GM12878 (cell line): ENCODE measurements at regions not wholly inside any gene's neighbourhood (a gene's known extent, or its start where the extent isn't known, plus 50 kb on each side); places are given as distances from the start of the nearest gene placed in this dataset.

Source experiments
- ATAC-seq: fragments of 200-7000 bp; cut with Tn5 transposase; 3 replicates; pipeline ENCODE4 v1.9.1; 2020; ENCODE audit warnings: mild to moderate bottlenecking, moderate library complexity
- BruUV-seq: library from RNA; stranded (reverse); fragments of 400-500 nt; replicated peaks from 2 replicates; lab custom pipeline; 2021; lab: Mats Ljungman, UMichigan
- CTCF ChIA-PET: fragments of 300-600 bp; sonication (Branson Sonifier 250); formaldehyde crosslinking; extraction: SDS; loops from one replicate; lab custom pipeline; 2021; ENCODE audit warnings: inconsistent platforms; lab: Yijun Ruan, JAX
- POLR2A ChIA-PET: fragments of 350-600 bp; formaldehyde crosslinking; extraction: SDS; loops from one replicate; lab custom pipeline; 2021; ENCODE audit warnings: inconsistent platforms; lab: Charles Lee
- RAD21 ChIA-PET: fragments of 300-600 bp; sonication (Branson Sonifier 250); formaldehyde crosslinking; loops from one replicate; lab custom pipeline; 2023; ENCODE audit warnings: antibody characterized with exemption; ENCODE audit not compliant: unreplicated experiment; lab: Charles Lee
- SMC1A ChIA-PET: fragments of 300-600 bp; sonication (Branson Sonifier 250); formaldehyde crosslinking; loops from one replicate; lab custom pipeline; 2023; ENCODE audit not compliant: unreplicated experiment, uncharacterized antibody; lab: Charles Lee
- DNase-seq: peaks from one replicate; pipeline ENCODE4 v3.0.0-alpha.2; 2011; ENCODE audit warnings: low read depth, low spot score
- FAIRE-seq: peaks from 3 replicates; lab custom pipeline; 2011; peaks lifted over from hg19 to GRCh38; lab: Jason Lieb, UNC
- H2AFZ ChIP-seq: 2 replicates; pipeline ENCODE4 v1.6.0; 2011; ENCODE audit warnings: low read depth, low read length, control low read depth; ENCODE audit not compliant: control insufficient read depth
- H3K27ac ChIP-seq: 2 replicates; pipeline ENCODE4 v1.5.1; 2011; ENCODE audit warnings: control low read depth; ENCODE audit not compliant: control insufficient read depth, insufficient read depth
- H3K27me3 ChIP-seq, 2 experiments: replicated peaks in 1 of 2; 2 replicates each; pipeline versions ENCODE4 v1.6.0 to v1.6.1; 2011; ENCODE audit warnings: low read length in 1 of 2; ENCODE audit not compliant: control insufficient read depth in 2 of 2, insufficient read depth in 2 of 2
- H3K36me3 ChIP-seq, 2 experiments: 2 replicates each; pipeline ENCODE4 v1.5.1; 2011; ENCODE audit warnings: low read length in 1 of 2; ENCODE audit not compliant: control insufficient read depth in 2 of 2, insufficient read depth in 2 of 2
- H3K4me1 ChIP-seq: 2 replicates; pipeline ENCODE4 v1.6.1; 2011; ENCODE audit warnings: mild to moderate bottlenecking, low read length, moderate library complexity, mixed read lengths; ENCODE audit not compliant: control insufficient read depth, insufficient read depth
- H3K4me2 ChIP-seq: 2 replicates; pipeline ENCODE4 v1.6.0; 2011; ENCODE audit warnings: control low read depth; ENCODE audit not compliant: control insufficient read depth, insufficient read depth
- H3K4me3 ChIP-seq: fragments of 200-600 bp; sonication (generic); 2 replicates; pipeline ENCODE4 v1.5.1; 2016
- H3K79me2 ChIP-seq: 2 replicates; pipeline ENCODE4 v1.6.0; 2011; ENCODE audit warnings: low read length; ENCODE audit not compliant: control insufficient read depth, insufficient read depth
- H3K9ac ChIP-seq: 2 replicates; pipeline ENCODE4 v1.8.0; 2011; ENCODE audit warnings: low read length, control low read depth, mixed read lengths; ENCODE audit not compliant: control insufficient read depth, insufficient read depth
- H3K9me3 ChIP-seq: replicated peaks from 3 replicates; pipeline ENCODE4 v1.5.1; 2011; ENCODE audit warnings: mild to moderate bottlenecking, low read length; ENCODE audit not compliant: control insufficient read depth, insufficient read depth
- H4K20me1 ChIP-seq: 2 replicates; pipeline ENCODE4 v1.6.0; 2011; ENCODE audit not compliant: control insufficient read depth, insufficient read depth
- BCLAF1 ChIP-seq: fragments of 450-650 bp; IDR thresholded peaks from 2 replicates; pipeline ENCODE4 v1.6.1; 2017; ENCODE audit warnings: antibody characterized with exemption, mild to moderate bottlenecking, moderate library complexity
- CEBPZ ChIP-seq: fragments of 150-350 bp; IDR thresholded peaks from 2 replicates; pipeline ENCODE4 v1.6.1; 2016; ENCODE audit warnings: low read depth, low read length
- ETV6 ChIP-seq, 2 experiments: fragments of 450-650 bp in 1 of 2; IDR thresholded peaks in 1 of 2; conservative IDR thresholded peaks in 1 of 2; 2 replicates each; pipeline ENCODE4 v1.6.1; 2014; ENCODE audit warnings: antibody characterized with exemption in 1 of 2, borderline replicate concordance in 1 of 2, low read depth in 1 of 2, mild to moderate bottlenecking in 1 of 2, moderate library complexity in 1 of 2
- MYB ChIP-seq: fragments of 150-350 bp; IDR thresholded peaks from 2 replicates; pipeline ENCODE4 v1.6.1; 2014; ENCODE audit warnings: mild to moderate bottlenecking, low read depth, low read length, borderline replicate concordance
- NBN ChIP-seq: fragments of 450-650 bp; IDR thresholded peaks from 2 replicates; pipeline ENCODE4 v1.6.1; 2016
- POLR2A ChIP-seq: IDR thresholded peaks from 2 replicates; pipeline ENCODE4 v1.6.1; 2011; ENCODE audit warnings: low read depth, mild to moderate bottlenecking, low read length
- RELB ChIP-seq: fragments of 450-650 bp; IDR thresholded peaks from 2 replicates; pipeline ENCODE4 v1.6.1; 2017; ENCODE audit warnings: low read depth, mild to moderate bottlenecking, moderate library complexity
- RFX5 ChIP-seq: IDR thresholded peaks from 2 replicates; pipeline ENCODE4 v1.6.1; 2011; ENCODE audit warnings: low read depth, low read length, improper control_type of control experiment
- SMAD5 ChIP-seq: IDR thresholded peaks from 2 replicates; pipeline ENCODE4 v1.6.1; 2016; ENCODE audit warnings: antibody characterized with exemption, low read depth
- SUZ12 ChIP-seq: fragments of 200-600 bp; sonication (generic); IDR thresholded peaks from one replicate; pipeline ENCODE4 v1.6.1; 2018; ENCODE audit warnings: antibody characterized with exemption, mild to moderate bottlenecking; ENCODE audit not compliant: unreplicated experiment
- WGBS: methylation state at CpG from one replicate; pipeline ENCODE4 v1.1.6; 2016; ENCODE audit warnings: low lambda C conversion rate; ENCODE audit not compliant: insufficient replicate concordance, insufficient coverage; ENCODE audit errors: missing lambda C conversion rate; 5-methylcytosine and 5-hydroxymethylcytosine counted together
- in situ Hi-C: fragments of 300-500 bp; cut with MboI; formaldehyde crosslinking; loops from 9 replicates; pipeline ENCODE4 v1.14.3; 2018; ENCODE audit warnings: mixed read lengths
- intact Hi-C: fragments of 100-400 bp; cut with micrococcal nuclease; formaldehyde crosslinking; loops from one replicate; pipeline ENCODE4 v1.14.2; 2022; ENCODE audit not compliant: unreplicated experiment

GRCh38 chr6:140027219-140027618 is 652.8 kb upstream of the CITED2 start (continued):
- no peak for TF ChIP-seq RELB
- TF ChIP-seq, all 136 proteins: peak for 0

- FAIRE-seq: no peak
- ATAC-seq: no peak
- CTCF ChIA-PET: no interaction called here
These were observed 652.1 kb upstream of the CITED2 start for GRCh38 chr6:140026546-140026945.

GRCh38 chr6:140025171-140025570 is 650.7 kb upstream of the CITED2 start:
- no peak for DNase-seq
- no peak for FAIRE-seq
- H3K27ac ChIP-seq: no peak overlapping the region
- no TSS peak for BruUV-seq
- no peaks in the 10 kb centered on the region for H3K79me2 ChIP-seq
- no peaks in the 10 kb centered on the region; a peak in 1 of 4 replicates for H3K27me3 ChIP-seq
- H4K20me1 ChIP-seq: no peaks in the 10 kb centered on the region
- in situ Hi-C loops: no loop called here
- ChIA-PET RAD21 (no interaction called here), POLR2A (no interaction called here), CTCF (no interaction called here), SMC1A (no interaction called here)
- H3K4me1 ChIP-seq: no peaks in the 10 kb centered on the region
- H3K9me3 ChIP-seq: no peaks in the 10 kb centered on the region; the same call in 2 of the 3 replicates
- H2AFZ ChIP-seq: no peak overlapping the region
- ATAC-seq: no peak
- WGBS: 90% methylated on average over 1 of the region's 1 CpG
- no peak overlapping the region for H3K4me2 ChIP-seq
- H3K9ac ChIP-seq: no peak overlapping the region
- no peaks in the 10 kb centered on the region for H3K36me3 ChIP-seq
- intact Hi-C loops: no loop called here
- no peak overlapping the region for H3K4me3 ChIP-seq
- TF ChIP-seq NBN (no peak), BCLAF1 (no peak), RFX5 (no peak), SUZ12 (no peak), CEBPZ (no peak), ETV6 (conservative IDR thresholded peaks at IDR 0.05 in 1 of 2, IDR thresholded peaks at IDR 0.05 in 1 of 2; ENCODE audit: borderline replicate concordance in 1 of 2, low read depth in 1 of 2) (no peak)

More at GRCh38 chr6:140026546-140026945, 652.1 kb upstream of the CITED2 start:
- H3K4me3 ChIP-seq: no peak overlapping the region
- no TSS peak for BruUV-seq
- no peaks in the 10 kb centered on the region for H3K9me3 ChIP-seq
- in situ Hi-C loops: no loop called here
- TF ChIP-seq MYB (no peak), SMAD5 (no peak), POLR2A (no peak)
- ChIA-PET SMC1A (no interaction called here), POLR2A (no interaction called here), RAD21 (no interaction called here)
- H3K36me3 ChIP-seq: no peaks in the 10 kb centered on the region
- no peaks in the 10 kb centered on the region for H4K20me1 ChIP-seq
- no peak overlapping the region for H2AFZ ChIP-seq
- no peak overlapping the region for H3K9ac ChIP-seq
- intact Hi-C loops: no loop called here
- H3K79me2 ChIP-seq: no peaks in the 10 kb centered on the region
- no peaks in the 10 kb centered on the region; a peak in 1 of 4 replicates for H3K27me3 ChIP-seq
- DNase-seq: no peak
- H3K4me2 ChIP-seq: no peak overlapping the region
- no peaks in the 10 kb centered on the region for H3K4me1 ChIP-seq
- no peak overlapping the region for H3K27ac ChIP-seq
